ENCODE measurements at regions not wholly inside any gene's neighbourhood (a gene's known extent, or its start where the extent isn't known, plus 50 kb on each side); places are given as distances from the start of the nearest gene placed in this dataset.

- no peak for DNase-seq
Observed at GRCh38 chr9:16202914-16203728, 650.3 kb downstream of the CCDC171 start.

GRCh38 chr9:16203729-16204573, 651.1 kb downstream of the CCDC171 start:
- DNase-seq = no peak

GRCh38 chr9:16205455-16205854, 652.6 kb downstream of the CCDC171 start:
- no peak for DNase-seq

- no peak for DNase-seq
Observed at GRCh38 chr9:16206518-16206917, 653.7 kb downstream of the CCDC171 start.

GRCh38 chr9:16207161-16207560, 654.3 kb downstream of the CCDC171 start:
- DNase-seq = no peak

- DNase-seq = no peak
Observed at GRCh38 chr9:16210440-16210839, 657.6 kb downstream of the CCDC171 start.

- no peak for DNase-seq
Observed at GRCh38 chr9:16211946-16212345, 658.5 kb downstream of the BNC2 start.

GRCh38 chr9:16213781-16214515, 656.5 kb downstream of the BNC2 start:
- no peak for DNase-seq

GRCh38 chr9:16214677-16215352, 655.7 kb downstream of the BNC2 start:
- no peak for DNase-seq

- DNase-seq = no peak
Observed at GRCh38 chr9:16215353-16215680, 655.2 kb downstream of the BNC2 start.

GRCh38 chr9:16217943-16218701, 652.3 kb downstream of the BNC2 start:
- DNase-seq = peak in 1 of 4 experiments; percentile 3

GRCh38 chr9:16221366-16221765, 649.1 kb downstream of the BNC2 start:
- peak in 1 of 4 experiments; percentile 6 for DNase-seq

- no peak for DNase-seq
Observed at GRCh38 chr9:16221822-16222547, 648.5 kb downstream of the BNC2 start.

- no peak for DNase-seq
Observed at GRCh38 chr9:16223074-16223871, 647.2 kb downstream of the BNC2 start.

- DNase-seq = no peak
Observed at GRCh38 chr9:16230731-16231130, 639.7 kb downstream of the BNC2 start.

- peak in 1 of 4 experiments; percentile 3 for DNase-seq
Observed at GRCh38 chr9:16236311-16236710, 634.2 kb downstream of the BNC2 start.

- DNase-seq = no peak
Observed at GRCh38 chr9:16236882-16237281, 633.6 kb downstream of the BNC2 start.

- DNase-seq = no peak
Observed at GRCh38 chr9:16238623-16239138, 631.8 kb downstream of the BNC2 start.

GRCh38 chr9:16241231-16241630, 629.2 kb downstream of the BNC2 start:
- peak in 2 of 4 experiments; percentile 12 to 13 for DNase-seq

- DNase-seq = no peak
Observed at GRCh38 chr9:16243798-16244197, 626.7 kb downstream of the BNC2 start.

Measured in suppressor macrophage (primary cell).